ENCODE measurements at regions not wholly inside any gene's neighbourhood (a gene's known extent, or its start where the extent isn't known, plus 50 kb on each side); places are given as distances from the start of the nearest gene placed in this dataset.

DNA sequence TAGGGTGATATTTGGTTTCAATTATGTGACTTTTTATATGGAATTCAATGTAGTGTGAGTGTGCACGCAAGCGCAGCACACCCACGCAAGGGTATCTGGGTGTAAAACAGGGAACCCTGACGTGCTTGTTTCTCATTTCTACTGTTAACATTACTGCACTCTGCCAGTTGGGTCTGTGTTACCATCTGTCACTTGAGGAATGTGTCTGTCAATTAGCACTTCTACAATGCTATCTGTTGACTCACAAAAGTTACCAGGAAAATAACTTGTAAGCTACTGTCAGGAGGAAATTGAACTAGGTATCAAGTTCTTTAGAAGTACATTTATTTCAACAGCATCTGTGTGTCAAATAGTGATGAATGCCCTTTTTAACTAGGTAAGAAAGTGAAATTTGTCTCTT lies 695.5 kb upstream of the LRFN5 start:
- 85% methylated on average over 4 of the region's 4 CpGs for WGBS
- Histone ChIP-seq H3K4me3 (ENCODE audit: low read depth in 1 of 3, low read length in 3 of 3) (no peak overlapping the region), H3K36me3 (ENCODE audit: control insufficient read depth in 4 of 4, insufficient read depth in 3 of 4, low read depth in 1 of 4, low read length in 3 of 4) (no peaks in the 10 kb centered on the region), H3K27ac (ENCODE audit: low read depth in 1 of 2, low read length in 2 of 2) (no peak overlapping the region), H3K27me3 (ENCODE audit: control insufficient read depth in 4 of 4, insufficient read depth in 4 of 4, low read length in 3 of 4) (no peaks in the 10 kb centered on the region), H3K4me1 (ENCODE audit: control insufficient read depth in 4 of 4, insufficient read depth in 4 of 4, low read length in 3 of 4) (no peaks in the 10 kb centered on the region), H3K9me3 (ENCODE audit: control insufficient read depth in 4 of 4, low read length in 3 of 4) (no peaks in the 10 kb centered on the region), H3K9ac (ENCODE audit: low read depth in 1 of 2, low read length in 2 of 2) (no peak overlapping the region)
- DNase-seq (ENCODE audit: low spot score), result no peak
- TF ChIP-seq HNF4G (IDR thresholded peaks at IDR 0.05), result no peak
- no peak for TF ChIP-seq FOXA2 (IDR thresholded peaks at IDR 0.05)
- TF ChIP-seq, protein P1, sequence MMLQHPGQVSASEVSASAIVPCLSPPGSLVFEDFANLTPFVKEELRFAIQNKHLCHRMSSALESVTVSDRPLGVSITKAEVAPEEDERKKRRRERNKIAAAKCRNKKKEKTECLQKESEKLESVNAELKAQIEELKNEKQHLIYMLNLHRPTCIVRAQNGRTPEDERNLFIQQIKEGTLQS (IDR thresholded peaks at IDR 0.05), result no peak
- TF ChIP-seq, protein P2, sequence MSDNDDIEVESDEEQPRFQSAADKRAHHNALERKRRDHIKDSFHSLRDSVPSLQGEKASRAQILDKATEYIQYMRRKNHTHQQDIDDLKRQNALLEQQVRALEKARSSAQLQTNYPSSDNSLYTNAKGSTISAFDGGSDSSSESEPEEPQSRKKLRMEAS (IDR thresholded peaks at IDR 0.05), result no peak
- TF ChIP-seq NR2F2 (IDR thresholded peaks at IDR 0.05), result no peak
- TF ChIP-seq, protein P3, sequence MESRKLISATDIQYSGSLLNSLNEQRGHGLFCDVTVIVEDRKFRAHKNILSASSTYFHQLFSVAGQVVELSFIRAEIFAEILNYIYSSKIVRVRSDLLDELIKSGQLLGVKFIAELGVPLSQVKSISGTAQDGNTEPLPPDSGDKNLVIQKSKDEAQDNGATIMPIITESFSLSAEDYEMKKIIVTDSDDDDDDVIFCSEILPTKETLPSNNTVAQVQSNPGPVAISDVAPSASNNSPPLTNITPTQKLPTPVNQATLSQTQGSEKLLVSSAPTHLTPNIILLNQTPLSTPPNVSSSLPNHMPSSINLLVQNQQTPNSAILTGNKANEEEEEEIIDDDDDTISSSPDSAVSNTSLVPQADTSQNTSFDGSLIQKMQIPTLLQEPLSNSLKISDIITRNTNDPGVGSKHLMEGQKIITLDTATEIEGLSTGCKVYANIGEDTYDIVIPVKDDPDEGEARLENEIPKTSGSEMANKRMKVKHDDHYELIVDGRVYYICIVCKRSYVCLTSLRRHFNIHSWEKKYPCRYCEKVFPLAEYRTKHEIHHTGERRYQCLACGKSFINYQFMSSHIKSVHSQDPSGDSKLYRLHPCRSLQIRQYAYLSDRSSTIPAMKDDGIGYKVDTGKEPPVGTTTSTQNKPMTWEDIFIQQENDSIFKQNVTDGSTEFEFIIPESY (IDR thresholded peaks at IDR 0.05), result no peak
- no peak for TF ChIP-seq YY1 (IDR thresholded peaks at IDR 0.05)
- no peak for TF ChIP-seq TAF1 (conservative IDR thresholded peaks at IDR 0.05)
- TF ChIP-seq FOXA1 (IDR thresholded peaks at IDR 0.05), result no peak
- no peak for TF ChIP-seq HNF4A (conservative IDR thresholded peaks at IDR 0.05)
- no peak for TF ChIP-seq EGR1 (IDR thresholded peaks at IDR 0.05; ENCODE audit: low read depth in 2 of 2)
- TF ChIP-seq JUND (IDR thresholded peaks at IDR 0.05), result no peak
- TF ChIP-seq, protein P4, sequence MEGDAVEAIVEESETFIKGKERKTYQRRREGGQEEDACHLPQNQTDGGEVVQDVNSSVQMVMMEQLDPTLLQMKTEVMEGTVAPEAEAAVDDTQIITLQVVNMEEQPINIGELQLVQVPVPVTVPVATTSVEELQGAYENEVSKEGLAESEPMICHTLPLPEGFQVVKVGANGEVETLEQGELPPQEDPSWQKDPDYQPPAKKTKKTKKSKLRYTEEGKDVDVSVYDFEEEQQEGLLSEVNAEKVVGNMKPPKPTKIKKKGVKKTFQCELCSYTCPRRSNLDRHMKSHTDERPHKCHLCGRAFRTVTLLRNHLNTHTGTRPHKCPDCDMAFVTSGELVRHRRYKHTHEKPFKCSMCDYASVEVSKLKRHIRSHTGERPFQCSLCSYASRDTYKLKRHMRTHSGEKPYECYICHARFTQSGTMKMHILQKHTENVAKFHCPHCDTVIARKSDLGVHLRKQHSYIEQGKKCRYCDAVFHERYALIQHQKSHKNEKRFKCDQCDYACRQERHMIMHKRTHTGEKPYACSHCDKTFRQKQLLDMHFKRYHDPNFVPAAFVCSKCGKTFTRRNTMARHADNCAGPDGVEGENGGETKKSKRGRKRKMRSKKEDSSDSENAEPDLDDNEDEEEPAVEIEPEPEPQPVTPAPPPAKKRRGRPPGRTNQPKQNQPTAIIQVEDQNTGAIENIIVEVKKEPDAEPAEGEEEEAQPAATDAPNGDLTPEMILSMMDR (IDR thresholded peaks at IDR 0.05; ENCODE audit: low read depth, low read length, missing input control), result no peak
- TF ChIP-seq GABPA (IDR thresholded peaks at IDR 0.05 in 1 of 2, conservative IDR thresholded peaks at IDR 0.05 in 1 of 2), result no peak
- no peak for TF ChIP-seq RAD21 (IDR thresholded peaks at IDR 0.05)

DNA sequence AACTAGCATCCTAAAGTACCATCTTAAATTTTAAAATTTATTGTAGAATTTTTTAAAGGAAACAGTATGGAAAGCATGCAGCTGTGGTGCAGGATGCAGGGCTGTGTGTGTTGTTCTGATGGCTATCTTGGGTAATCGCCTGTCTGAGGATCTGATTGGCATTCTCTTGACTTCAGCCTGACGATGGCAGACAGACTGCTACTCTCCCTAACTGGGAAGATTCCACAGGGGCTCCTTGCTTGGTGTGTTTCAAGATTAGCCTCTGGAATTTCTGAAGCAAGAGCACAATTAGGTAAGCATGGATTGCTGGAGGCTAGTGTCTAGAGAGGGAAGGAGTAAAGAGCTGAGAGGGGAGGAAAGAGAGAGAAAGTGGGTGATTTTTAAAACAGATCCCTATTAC lies 696.8 kb upstream of the LRFN5 start:
- WGBS, result 13% methylated on average over 2 of the region's 2 CpGs
- Histone ChIP-seq H3K36me3 (ENCODE audit: control insufficient read depth in 4 of 4, insufficient read depth in 3 of 4, low read depth in 1 of 4, low read length in 3 of 4) (no peaks in the 10 kb centered on the region), H3K4me1 (ENCODE audit: control insufficient read depth in 4 of 4, insufficient read depth in 4 of 4, low read length in 3 of 4) (no peaks in the 10 kb centered on the region), H3K9me3 (ENCODE audit: control insufficient read depth in 4 of 4, low read length in 3 of 4) (no peaks in the 10 kb centered on the region), H3K27me3 (ENCODE audit: control insufficient read depth in 4 of 4, insufficient read depth in 4 of 4, low read length in 3 of 4) (no peaks in the 10 kb centered on the region), H3K27ac (ENCODE audit: low read depth in 1 of 2, low read length in 2 of 2) (no peak overlapping the region), H3K4me3 (ENCODE audit: low read depth in 1 of 3, low read length in 3 of 3) (no peak overlapping the region), H3K9ac (ENCODE audit: low read depth in 1 of 2, low read length in 2 of 2) (no peak overlapping the region)
- DNase-seq (ENCODE audit: low spot score), result no peak
- no peak for TF ChIP-seq RAD21 (IDR thresholded peaks at IDR 0.05)
- TF ChIP-seq YY1 (IDR thresholded peaks at IDR 0.05), result no peak
- no peak for TF ChIP-seq JUND (IDR thresholded peaks at IDR 0.05)
- no peak for TF ChIP-seq HNF4G (IDR thresholded peaks at IDR 0.05)
- TF ChIP-seq, protein P3 (IDR thresholded peaks at IDR 0.05), result no peak
- TF ChIP-seq, protein P1 (IDR thresholded peaks at IDR 0.05), result no peak
- TF ChIP-seq, protein P5, sequence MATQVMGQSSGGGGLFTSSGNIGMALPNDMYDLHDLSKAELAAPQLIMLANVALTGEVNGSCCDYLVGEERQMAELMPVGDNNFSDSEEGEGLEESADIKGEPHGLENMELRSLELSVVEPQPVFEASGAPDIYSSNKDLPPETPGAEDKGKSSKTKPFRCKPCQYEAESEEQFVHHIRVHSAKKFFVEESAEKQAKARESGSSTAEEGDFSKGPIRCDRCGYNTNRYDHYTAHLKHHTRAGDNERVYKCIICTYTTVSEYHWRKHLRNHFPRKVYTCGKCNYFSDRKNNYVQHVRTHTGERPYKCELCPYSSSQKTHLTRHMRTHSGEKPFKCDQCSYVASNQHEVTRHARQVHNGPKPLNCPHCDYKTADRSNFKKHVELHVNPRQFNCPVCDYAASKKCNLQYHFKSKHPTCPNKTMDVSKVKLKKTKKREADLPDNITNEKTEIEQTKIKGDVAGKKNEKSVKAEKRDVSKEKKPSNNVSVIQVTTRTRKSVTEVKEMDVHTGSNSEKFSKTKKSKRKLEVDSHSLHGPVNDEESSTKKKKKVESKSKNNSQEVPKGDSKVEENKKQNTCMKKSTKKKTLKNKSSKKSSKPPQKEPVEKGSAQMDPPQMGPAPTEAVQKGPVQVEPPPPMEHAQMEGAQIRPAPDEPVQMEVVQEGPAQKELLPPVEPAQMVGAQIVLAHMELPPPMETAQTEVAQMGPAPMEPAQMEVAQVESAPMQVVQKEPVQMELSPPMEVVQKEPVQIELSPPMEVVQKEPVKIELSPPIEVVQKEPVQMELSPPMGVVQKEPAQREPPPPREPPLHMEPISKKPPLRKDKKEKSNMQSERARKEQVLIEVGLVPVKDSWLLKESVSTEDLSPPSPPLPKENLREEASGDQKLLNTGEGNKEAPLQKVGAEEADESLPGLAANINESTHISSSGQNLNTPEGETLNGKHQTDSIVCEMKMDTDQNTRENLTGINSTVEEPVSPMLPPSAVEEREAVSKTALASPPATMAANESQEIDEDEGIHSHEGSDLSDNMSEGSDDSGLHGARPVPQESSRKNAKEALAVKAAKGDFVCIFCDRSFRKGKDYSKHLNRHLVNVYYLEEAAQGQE (IDR thresholded peaks at IDR 0.05), result no peak
- no peak for TF ChIP-seq RXRA (IDR thresholded peaks at IDR 0.05)
- no peak for TF ChIP-seq HNF4A (conservative IDR thresholded peaks at IDR 0.05)
- no peak for TF ChIP-seq FOXA2 (IDR thresholded peaks at IDR 0.05)
- no peak for TF ChIP-seq EGR1 (IDR thresholded peaks at IDR 0.05; ENCODE audit: low read depth in 2 of 2)
- TF ChIP-seq TAF1 (conservative IDR thresholded peaks at IDR 0.05), result no peak
- TF ChIP-seq SP1 (IDR thresholded peaks at IDR 0.05), result no peak
- TF ChIP-seq FOXA1 (IDR thresholded peaks at IDR 0.05), result no peak
- TF ChIP-seq, protein P4 (IDR thresholded peaks at IDR 0.05; ENCODE audit: low read depth, low read length, missing input control), result no peak
- TF ChIP-seq, protein P2 (IDR thresholded peaks at IDR 0.05), result no peak
- no peak for TF ChIP-seq NR2F2 (IDR thresholded peaks at IDR 0.05)
- no peak for TF ChIP-seq GABPA (IDR thresholded peaks at IDR 0.05 in 1 of 2, conservative IDR thresholded peaks at IDR 0.05 in 1 of 2)
